ENCODE measurements at regions not wholly inside any gene's neighbourhood (a gene's known extent, or its start where the extent isn't known, plus 50 kb on each side); places are given as distances from the start of the nearest gene placed in this dataset.
"Not testable (repeated sequence)": the region's sequence is repeated elsewhere in the genome, so short reads cannot be mapped to it uniquely, and the experiment has no call there.

GRCh38 chr2:131672471-131673399 lies 145.0 kb downstream of the CCDC74A start:
- not testable (repeated sequence) for FAIRE-seq

GRCh38 chr2:131673400-131674173 lies 145.9 kb downstream of the CCDC74A start:
- no peak for FAIRE-seq

- no peak for FAIRE-seq
Measured at GRCh38 chr2:131674174-131674507, 146.5 kb downstream of the CCDC74A start.

- FAIRE-seq: not testable (repeated sequence)
Measured at GRCh38 chr2:131681611-131682121, 154.0 kb downstream of the CCDC74A start.

- FAIRE-seq: no peak
Measured at GRCh38 chr2:131682122-131682944, 154.6 kb downstream of the CCDC74A start.

GRCh38 chr2:131682945-131683330 lies 155.2 kb downstream of the CCDC74A start:
- not testable (repeated sequence) for FAIRE-seq

- FAIRE-seq: not testable (repeated sequence)
Measured at GRCh38 chr2:131684631-131685316, 157.1 kb downstream of the CCDC74A start.

- not testable (repeated sequence) for FAIRE-seq
Measured at GRCh38 chr2:131686164-131686893, 158.6 kb downstream of the CCDC74A start.

- not testable (repeated sequence) for FAIRE-seq
Measured at GRCh38 chr2:131686894-131687238, 159.2 kb downstream of the CCDC74A start.

GRCh38 chr2:131689066-131689465 lies 161.4 kb downstream of the CCDC74A start:
- FAIRE-seq: not testable (repeated sequence)

GRCh38 chr2:131711268-131711667 lies 183.6 kb downstream of the CCDC74A start:
- FAIRE-seq: peak; percentile 90

GRCh38 chr2:131717907-131718306 lies 190.2 kb downstream of the CCDC74A start:
- peak; percentile 14 for FAIRE-seq

- not testable (repeated sequence) for FAIRE-seq
Measured at GRCh38 chr2:131721163-131721562, 193.5 kb downstream of the CCDC74A start.

- not testable (repeated sequence) for FAIRE-seq
Measured at GRCh38 chr2:131722256-131722655, 194.6 kb downstream of the CCDC74A start.

GRCh38 chr2:131724019-131724418 lies 196.3 kb downstream of the CCDC74A start:
- FAIRE-seq: no peak

GRCh38 chr2:131728451-131728850 lies 200.8 kb downstream of the CCDC74A start:
- FAIRE-seq: peak; percentile 85

- peak; percentile 90 for FAIRE-seq
Measured at GRCh38 chr2:131733530-131733929, 205.8 kb downstream of the CCDC74A start.

- FAIRE-seq: peak; percentile 33
Measured at GRCh38 chr2:131736406-131736805, 208.7 kb downstream of the CCDC74A start.

GRCh38 chr2:131738533-131738932 lies 210.8 kb downstream of the CCDC74A start:
- not testable (repeated sequence) for FAIRE-seq

- FAIRE-seq: not testable (repeated sequence)
Measured at GRCh38 chr2:131738996-131739434, 211.3 kb downstream of the CCDC74A start.
